CD4-positive, alpha-beta T cell (primary cell): ENCODE measurements at regions not wholly inside any gene's neighbourhood (a gene's known extent, or its start where the extent isn't known, plus 50 kb on each side); places are given as distances from the start of the nearest gene placed in this dataset.
"Not testable (repeated sequence)": the region's sequence is repeated elsewhere in the genome, so short reads cannot be mapped to it uniquely, and the experiment has no call there.

Experiments
- ATAC-seq: fragments of 200-7000 bp; cut with Tn5 transposase; one replicate; pipeline ENCODE4 v1.10.0; 2022; ENCODE audit warnings: mild to moderate bottlenecking; ENCODE audit not compliant: poor library complexity
- CTCF ChIA-PET: fragments of 350-600 bp; sonication (Branson Sonifier 250); formaldehyde crosslinking; loops from one replicate; lab custom pipeline; 2021; ENCODE audit warnings: antibody characterized with exemption, inconsistent platforms; lab: Charles Lee
- POLR2A ChIA-PET: fragments of 350-600 bp; sonication (Branson Sonifier 250); formaldehyde crosslinking; loops from one replicate; lab custom pipeline; 2021; ENCODE audit warnings: antibody characterized with exemption, inconsistent platforms; lab: Charles Lee
- DNase-seq, 14 experiments: peaks; one replicate each; pipeline ENCODE4 v3.0.0-alpha.2; 2013 to 2020; ENCODE audit warnings: mixed read lengths in 2 of 14
- H3K27ac ChIP-seq, 2 donors: one replicate each; pipeline versions ENCODE4 v1.5.1 to v1.7.0; 2013; ENCODE audit warnings: low read length in 2 of 2, low read depth in 1 of 2, mild to moderate bottlenecking in 1 of 2
- H3K27me3 ChIP-seq, 2 experiments: 1 replicate in 1 of 2; 2 replicates in 1 of 2; pipeline versions ENCODE4 v1.6.1 to v1.7.0; 2013; ENCODE audit warnings: low read length in 2 of 2, control low read depth in 1 of 2, mild to moderate bottlenecking in 1 of 2, moderate library complexity in 1 of 2; ENCODE audit not compliant: insufficient read depth in 2 of 2, control insufficient read depth in 1 of 2
- H3K36me3 ChIP-seq: one replicate; pipeline ENCODE4 v1.6.1; 2013; ENCODE audit warnings: low read length, control low read depth; ENCODE audit not compliant: insufficient read depth
- H3K4me1 ChIP-seq: one replicate; pipeline ENCODE4 v1.6.1; 2013; ENCODE audit warnings: low read length, control low read depth; ENCODE audit not compliant: insufficient read depth
- H3K4me3 ChIP-seq: one replicate; pipeline ENCODE4 v1.5.1; 2013; ENCODE audit warnings: mild to moderate bottlenecking, low read length, moderate library complexity
- H3K9me3 ChIP-seq, 2 experiments: 1 replicate in 1 of 2; 2 replicates in 1 of 2; pipeline versions ENCODE4 v1.6.1 to v1.7.0; 2013; ENCODE audit warnings: low read length in 2 of 2, mild to moderate bottlenecking in 2 of 2, control low read depth in 1 of 2, moderate library complexity in 1 of 2; ENCODE audit not compliant: control insufficient read depth in 1 of 2, insufficient read depth in 1 of 2
- H3K27ac Mint-ChIP-seq: one replicate; pipeline ENCODE4 v1.8.0; 2020; ENCODE audit warnings: mixed read lengths
- H3K27me3 Mint-ChIP-seq: one replicate; pipeline ENCODE4 v1.8.0; 2021; ENCODE audit warnings: mixed read lengths
- H3K36me3 Mint-ChIP-seq: one replicate; pipeline ENCODE4 v1.8.0; 2021; ENCODE audit warnings: low read depth, mixed read lengths
- H3K4me1 Mint-ChIP-seq: one replicate; pipeline ENCODE4 v1.8.0; 2021; ENCODE audit warnings: low read depth, mixed read lengths
- H3K4me3 Mint-ChIP-seq: one replicate; pipeline ENCODE4 v1.8.0; 2020; ENCODE audit warnings: mild to moderate bottlenecking, mixed read lengths
- H3K9me3 Mint-ChIP-seq: one replicate; pipeline ENCODE4 v1.8.0; 2020; ENCODE audit warnings: mixed read lengths
- CTCF ChIP-seq: fragments of 200-600 bp; IDR thresholded peaks from one replicate; pipeline ENCODE4 v1.8.0; 2022; ENCODE audit warnings: antibody characterized with exemption, mild to moderate bottlenecking
- intact Hi-C, 2 experiments: fragments of 100-400 bp; cut with DNase I in 1 of 2; cut with micrococcal nuclease in 1 of 2; formaldehyde crosslinking; loops; one replicate each; pipeline versions ENCODE4 v1.15.1 to v1.9.0; 2023 to 2025; cut with DNase I, micrococcal nuclease

- Mint-ChIP-seq H3K9me3 (peaks cover 2% of the 10 kb centered on the region), H3K27me3 (no peaks in the 10 kb centered on the region), H3K27ac (no peak overlapping the region), H3K4me1 (no peaks in the 10 kb centered on the region), H3K4me3 (no peak overlapping the region), H3K36me3 (no peaks in the 10 kb centered on the region)
- Histone ChIP-seq H3K4me1 (no peaks in the 10 kb centered on the region), H3K4me3 (no peak overlapping the region), H3K27ac (no peak overlapping the region), H3K36me3 (no peaks in the 10 kb centered on the region), H3K9me3 (peaks cover 0 to 3% of the 10 kb centered on the region in 2 experiments), H3K27me3 (no peaks in the 10 kb centered on the region)
- CTCF ChIA-PET = no interaction called here
- no peak for ATAC-seq
- POLR2A ChIA-PET = no interaction called here
- no peak for TF ChIP-seq CTCF
- intact Hi-C loops = no loop called here
- no peak for DNase-seq
Observed at GRCh38 chr11:115610908-115611307, 106.7 kb upstream of the CADM1 start.

- H3K27me3 ChIP-seq, H3K4me1 ChIP-seq, H3K36me3 Mint-ChIP-seq, H3K27me3 Mint-ChIP-seq, H3K36me3 ChIP-seq, H3K9me3 ChIP-seq, H3K4me1 Mint-ChIP-seq, POLR2A ChIA-PET, H3K9me3 Mint-ChIP-seq, H3K4me3 ChIP-seq, H3K4me3 Mint-ChIP-seq, ATAC-seq, CTCF ChIA-PET, H3K27ac Mint-ChIP-seq, H3K27ac ChIP-seq, DNase-seq, intact Hi-C loops: not testable (repeated sequence)
Observed at GRCh38 chr11:115610234-115610633, 106.0 kb upstream of the CADM1 start.

GRCh38 chr11:115608976-115609375 is 104.8 kb upstream of the CADM1 start:
- no peaks in the 10 kb centered on the region for H3K27me3 Mint-ChIP-seq
- H3K36me3 Mint-ChIP-seq = no peaks in the 10 kb centered on the region
- POLR2A ChIA-PET = no interaction called here
- TF ChIP-seq CTCF = no peak
- H3K9me3 Mint-ChIP-seq = peaks cover 2% of the 10 kb centered on the region
- H3K4me3 Mint-ChIP-seq = no peak overlapping the region
- Histone ChIP-seq H3K36me3 (no peaks in the 10 kb centered on the region), H3K27me3 (no peaks in the 10 kb centered on the region), H3K4me3 (no peak overlapping the region), H3K4me1 (no peaks in the 10 kb centered on the region), H3K27ac (no peak overlapping the region), H3K9me3 (peaks cover 0 to 3% of the 10 kb centered on the region in 2 experiments)
- intact Hi-C loops = no loop called here
- ATAC-seq (no peak), DNase-seq (no peak)
- H3K27ac Mint-ChIP-seq = no peak overlapping the region
- no peaks in the 10 kb centered on the region for H3K4me1 Mint-ChIP-seq
- CTCF ChIA-PET = no interaction called here

- intact Hi-C loops = no loop called here
- no peak overlapping the region for H3K4me3 Mint-ChIP-seq
Observed at GRCh38 chr11:115607621-115608221, 103.5 kb upstream of the CADM1 start.

More at GRCh38 chr11:115607621-115608221, 103.5 kb upstream of the CADM1 start:
- Mint-ChIP-seq H3K27ac (no peak overlapping the region), H3K4me1 (no peaks in the 10 kb centered on the region), H3K27me3 (no peaks in the 10 kb centered on the region), H3K36me3 (no peaks in the 10 kb centered on the region), H3K9me3 (peaks cover 2% of the 10 kb centered on the region)
- Histone ChIP-seq H3K27me3 (no peaks in the 10 kb centered on the region), H3K4me1 (no peaks in the 10 kb centered on the region), H3K27ac (no peak overlapping the region), H3K9me3 (peaks cover 0 to 11% of the 10 kb centered on the region in 2 experiments), H3K4me3 (no peak overlapping the region), H3K36me3 (no peaks in the 10 kb centered on the region)
- DNase-seq (no peak), ATAC-seq (no peak)
- POLR2A ChIA-PET = no interaction called here
- no peak for TF ChIP-seq CTCF
- CTCF ChIA-PET = no interaction called here
